GM23338 (cell line): ENCODE measurements at regions not wholly inside any gene's neighbourhood (a gene's known extent, or its start where the extent isn't known, plus 50 kb on each side); places are given as distances from the start of the nearest gene placed in this dataset.

Experiments
- CREB1 ChIP-seq: fragments of 250-450 bp; sonication (Bioruptor Pico); IDR thresholded peaks from 2 replicates; pipeline ENCODE4 v1.5.0; 2020; ENCODE audit warnings: low read depth, mild to moderate bottlenecking, moderate library complexity
- CTCF ChIP-seq, 2 experiments: fragments of 200-600 bp in 1 of 2; sonication (generic) in 1 of 2; conservative IDR thresholded peaks; 2 replicates each; pipeline versions ENCODE4 v1.5.1 to v1.6.1; 2016 to 2017; ENCODE audit warnings: antibody characterized with exemption in 2 of 2, low read depth in 2 of 2, mild to moderate bottlenecking in 2 of 2, moderate library complexity in 1 of 2
- ETS1 ChIP-seq: IDR thresholded peaks from 2 replicates; pipeline ENCODE4 v1.6.1; 2016; ENCODE audit warnings: antibody characterized with exemption
- EZH2 ChIP-seq: fragments of 200-600 bp; sonication (generic); IDR thresholded peaks from one replicate; pipeline ENCODE4 v1.8.0; 2017; ENCODE audit warnings: antibody characterized with exemption, mild to moderate bottlenecking, low read depth; ENCODE audit not compliant: unreplicated experiment
- EZH2phosphoT487 ChIP-seq: fragments of 200-600 bp; sonication (generic); IDR thresholded peaks from one replicate; pipeline ENCODE4 v1.8.1; 2018; ENCODE audit warnings: antibody characterized with exemption; ENCODE audit not compliant: unreplicated experiment
- JUNB ChIP-seq: IDR thresholded peaks from one replicate; pipeline ENCODE4 v1.6.1; 2016; ENCODE audit warnings: antibody characterized with exemption; ENCODE audit not compliant: unreplicated experiment
- NANOG ChIP-seq: IDR thresholded peaks from 2 replicates; pipeline ENCODE4 v1.6.1; 2016; ENCODE audit warnings: antibody characterized with exemption, borderline replicate concordance
- POLR2AphosphoS5 ChIP-seq: IDR thresholded peaks from 2 replicates; pipeline ENCODE4 v1.6.1; 2016; ENCODE audit warnings: antibody characterized with exemption, low read depth
- REST ChIP-seq: IDR thresholded peaks from one replicate; pipeline ENCODE4 v1.6.1; 2018; ENCODE audit warnings: antibody characterized with exemption; ENCODE audit not compliant: unreplicated experiment
- STAT1 ChIP-seq: IDR thresholded peaks from one replicate; pipeline ENCODE4 v1.6.1; 2016; ENCODE audit warnings: antibody characterized with exemption; ENCODE audit not compliant: unreplicated experiment
- ZNF114 ChIP-seq: fragments of 250-450 bp; sonication (Bioruptor Pico); IDR thresholded peaks from 2 replicates; pipeline ENCODE4 v1.5.0; 2020; ENCODE audit warnings: mild to moderate bottlenecking, moderate library complexity
- ZNF331 ChIP-seq: fragments of 250-450 bp; sonication (Bioruptor Pico); IDR thresholded peaks from 2 replicates; pipeline ENCODE4 v1.5.0; 2020; ENCODE audit warnings: low read depth, mild to moderate bottlenecking, moderate library complexity
- ZNF462 ChIP-seq: fragments of 250-450 bp; sonication (Bioruptor Pico); IDR thresholded peaks from 2 replicates; pipeline ENCODE4 v1.5.0; 2020; ENCODE audit warnings: mild to moderate bottlenecking, moderate library complexity

- no peak for TF ChIP-seq CTCF (conservative IDR thresholded peaks at IDR 0.05; ENCODE audit: low read depth in 2 of 2)
- no peak for TF ChIP-seq EZH2phosphoT487
- TF ChIP-seq REST, result no peak
- TF ChIP-seq POLR2AphosphoS5, result no peak
- no peak for TF ChIP-seq EZH2
- no peak for TF ChIP-seq JUNB
- no peak for TF ChIP-seq ETS1
- TF ChIP-seq CREB1 (CRISPR knock-in tag), result no peak
- no peak for TF ChIP-seq ZNF331 (CRISPR knock-in tag)
- TF ChIP-seq ZNF462 (CRISPR knock-in tag), result no peak
- TF ChIP-seq ZNF114, result no peak
- no peak for TF ChIP-seq NANOG
- no peak for TF ChIP-seq STAT1
Measured at GRCh38 chr6:85287654-85288053, 162.2 kb upstream of the NT5E start.
